ENCODE measurements at regions not wholly inside any gene's neighbourhood (a gene's known extent, or its start where the extent isn't known, plus 50 kb on each side); places are given as distances from the start of the nearest gene placed in this dataset.
"Not testable (repeated sequence)": the region's sequence is repeated elsewhere in the genome, so short reads cannot be mapped to it uniquely, and the experiment has no call there.

DNA sequence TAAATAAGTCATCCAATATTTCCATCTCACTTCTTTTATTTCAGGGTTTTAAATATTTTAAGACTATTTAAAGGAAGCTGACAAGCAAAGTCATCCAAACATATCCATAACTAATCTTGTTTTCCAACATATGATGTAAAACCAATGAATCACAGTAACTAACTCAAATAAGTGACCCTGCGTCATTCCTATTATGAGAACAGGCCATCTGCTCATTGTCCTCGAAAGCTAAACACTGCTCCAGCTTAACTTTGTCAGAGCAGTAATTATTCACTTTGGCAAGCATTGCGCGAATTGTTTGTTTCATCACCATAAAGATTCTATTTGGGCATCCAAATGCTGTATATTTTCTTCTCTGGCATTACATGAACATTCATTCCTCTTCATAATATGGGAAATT is 99.1 kb downstream of the CAPZA3 start:
- no peak for DNase-seq (ENCODE audit: low read depth)
- TF ChIP-seq, protein P1, sequence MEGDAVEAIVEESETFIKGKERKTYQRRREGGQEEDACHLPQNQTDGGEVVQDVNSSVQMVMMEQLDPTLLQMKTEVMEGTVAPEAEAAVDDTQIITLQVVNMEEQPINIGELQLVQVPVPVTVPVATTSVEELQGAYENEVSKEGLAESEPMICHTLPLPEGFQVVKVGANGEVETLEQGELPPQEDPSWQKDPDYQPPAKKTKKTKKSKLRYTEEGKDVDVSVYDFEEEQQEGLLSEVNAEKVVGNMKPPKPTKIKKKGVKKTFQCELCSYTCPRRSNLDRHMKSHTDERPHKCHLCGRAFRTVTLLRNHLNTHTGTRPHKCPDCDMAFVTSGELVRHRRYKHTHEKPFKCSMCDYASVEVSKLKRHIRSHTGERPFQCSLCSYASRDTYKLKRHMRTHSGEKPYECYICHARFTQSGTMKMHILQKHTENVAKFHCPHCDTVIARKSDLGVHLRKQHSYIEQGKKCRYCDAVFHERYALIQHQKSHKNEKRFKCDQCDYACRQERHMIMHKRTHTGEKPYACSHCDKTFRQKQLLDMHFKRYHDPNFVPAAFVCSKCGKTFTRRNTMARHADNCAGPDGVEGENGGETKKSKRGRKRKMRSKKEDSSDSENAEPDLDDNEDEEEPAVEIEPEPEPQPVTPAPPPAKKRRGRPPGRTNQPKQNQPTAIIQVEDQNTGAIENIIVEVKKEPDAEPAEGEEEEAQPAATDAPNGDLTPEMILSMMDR (IDR thresholded peaks at IDR 0.05; ENCODE audit: control insufficient read depth, insufficient read depth, low read depth, low read length, missing control alignments) = no peak
- no peak overlapping the region for H3K4me3 ChIP-seq (ENCODE audit: control insufficient read depth, low read depth, low read length)

DNA sequence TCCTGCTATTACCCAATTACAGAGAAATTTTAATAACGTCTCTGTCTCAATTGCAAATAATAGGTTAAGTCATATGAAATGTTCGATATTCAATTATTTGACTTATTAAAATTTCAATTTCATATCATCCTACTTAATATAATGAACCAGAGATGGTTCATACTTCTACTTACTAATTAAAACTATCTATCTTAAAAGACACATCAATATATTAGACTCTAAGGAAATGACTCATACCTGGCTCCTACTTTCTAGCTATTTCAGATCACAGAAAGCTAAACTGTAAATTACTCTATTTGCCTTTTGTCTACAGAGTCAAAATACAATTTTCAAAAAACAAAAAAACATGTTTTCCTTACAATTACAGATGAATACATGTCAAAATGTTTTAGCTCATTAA is 99.6 kb downstream of the CAPZA3 start:
- H3K4me3 ChIP-seq (ENCODE audit: control insufficient read depth, low read depth, low read length) = no peak overlapping the region
- TF ChIP-seq, protein P1 (IDR thresholded peaks at IDR 0.05; ENCODE audit: control insufficient read depth, insufficient read depth, low read depth, low read length, missing control alignments) = no peak
- no peak for DNase-seq (ENCODE audit: low read depth)

DNA sequence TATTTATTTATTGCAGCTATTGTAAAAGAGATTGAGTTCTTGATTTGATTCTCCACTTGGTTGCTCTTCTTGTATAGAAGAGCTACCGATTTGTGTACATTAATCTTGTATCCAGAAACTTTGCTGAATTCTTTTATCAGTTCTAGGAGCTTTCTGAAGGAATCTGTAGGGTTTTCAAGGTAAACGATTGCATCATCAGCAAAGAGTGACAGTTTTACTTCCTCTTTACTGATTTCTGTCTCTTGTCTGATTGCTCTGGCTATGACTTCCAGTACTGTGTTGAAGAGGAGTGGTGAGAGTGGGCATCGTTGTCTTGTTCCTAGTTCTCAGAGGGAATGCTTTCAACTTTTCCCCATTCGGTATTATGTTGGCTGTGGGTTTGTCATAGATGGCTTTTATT is 103.1 kb downstream of the CAPZA3 start:
- H3K4me3 ChIP-seq (ENCODE audit: control insufficient read depth, low read depth, low read length); DNase-seq (ENCODE audit: low read depth): not testable (repeated sequence)

DNA sequence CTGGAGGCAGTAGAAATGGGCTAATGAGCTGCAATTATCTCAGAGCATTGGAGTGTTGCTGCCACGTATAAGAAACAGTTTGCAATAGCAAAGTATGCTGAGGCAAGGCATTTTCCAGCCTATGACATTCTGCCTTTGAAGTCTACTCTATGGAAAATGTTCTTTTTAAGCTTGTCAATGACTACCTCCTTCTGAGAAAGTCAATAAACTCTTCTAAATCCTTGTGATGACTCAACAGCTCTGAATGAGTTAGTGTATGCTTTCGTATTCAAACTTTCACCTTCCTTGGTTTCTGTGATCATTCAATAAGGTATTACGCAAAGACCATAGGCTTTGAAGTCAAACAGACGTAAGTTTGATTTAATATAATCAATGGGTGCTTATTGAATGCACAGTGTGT is 111.2 kb downstream of the CAPZA3 start:
- no peak overlapping the region for H3K4me3 ChIP-seq (ENCODE audit: control insufficient read depth, low read depth, low read length)
- TF ChIP-seq, protein P1 (IDR thresholded peaks at IDR 0.05; ENCODE audit: control insufficient read depth, insufficient read depth, low read depth, low read length, missing control alignments) = no peak
- DNase-seq (ENCODE audit: low read depth) = no peak

DNA sequence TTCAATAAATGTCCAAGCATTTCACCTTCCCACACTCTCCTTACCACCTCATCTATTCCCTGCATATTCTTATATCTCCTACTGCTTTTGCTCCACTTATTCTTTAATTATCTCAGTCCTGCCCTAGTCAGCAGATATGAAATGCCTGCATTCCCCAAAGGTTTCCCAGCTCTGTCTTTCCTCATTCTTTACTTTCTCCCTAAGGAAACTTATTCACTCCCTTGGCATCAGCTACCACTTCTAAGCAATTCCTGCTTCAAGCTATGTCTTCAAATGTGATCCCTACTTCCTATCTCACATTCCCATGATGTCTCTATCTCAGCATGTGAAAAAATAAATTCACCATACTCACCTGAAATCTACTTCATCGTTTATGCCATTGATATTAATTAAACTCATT is 111.8 kb downstream of the CAPZA3 start:
- no peak overlapping the region for H3K4me3 ChIP-seq (ENCODE audit: control insufficient read depth, low read depth, low read length)
- no peak for DNase-seq (ENCODE audit: low read depth)
- TF ChIP-seq, protein P1 (IDR thresholded peaks at IDR 0.05; ENCODE audit: control insufficient read depth, insufficient read depth, low read depth, low read length, missing control alignments) = no peak

DNA sequence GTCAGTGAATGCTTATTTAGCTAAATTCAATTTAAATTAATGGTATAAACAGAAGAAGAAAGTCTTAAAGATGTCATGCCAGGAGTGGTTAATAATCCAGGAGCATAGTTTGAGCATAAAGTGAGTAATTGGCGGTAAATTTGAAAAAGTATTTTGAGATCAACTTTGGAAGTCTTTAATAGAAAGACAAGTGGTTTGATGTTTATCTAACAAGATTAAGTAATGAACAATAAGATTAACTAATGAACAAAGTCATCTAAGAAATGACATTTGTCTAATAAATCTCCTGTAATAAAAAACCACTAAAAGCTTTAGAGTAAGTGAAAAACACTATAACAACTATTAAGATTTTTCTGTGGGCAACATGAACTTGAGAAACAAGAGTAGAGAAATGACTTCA is 112.8 kb downstream of the CAPZA3 start:
- TF ChIP-seq, protein P1 (IDR thresholded peaks at IDR 0.05; ENCODE audit: control insufficient read depth, insufficient read depth, low read depth, low read length, missing control alignments) = no peak
- no peak overlapping the region for H3K4me3 ChIP-seq (ENCODE audit: control insufficient read depth, low read depth, low read length)
- no peak for DNase-seq (ENCODE audit: low read depth)

DNA sequence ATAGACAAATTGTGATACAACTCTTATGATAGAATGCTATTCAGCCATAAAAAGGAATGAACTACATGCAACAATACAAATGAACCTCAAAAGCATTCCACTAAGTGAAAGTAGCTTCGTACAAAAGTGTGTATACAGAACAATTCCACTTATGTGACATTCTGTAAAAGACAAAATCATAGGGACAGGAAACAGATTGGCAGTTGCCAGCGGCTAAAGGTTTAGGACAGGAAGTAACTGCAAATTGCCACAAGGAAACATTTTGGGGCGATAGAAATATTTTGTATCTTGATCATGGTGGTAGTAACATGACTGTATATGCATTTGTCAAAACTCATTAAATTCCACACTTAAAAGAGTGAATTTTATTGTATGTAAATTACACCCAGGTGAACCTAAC is 113.4 kb downstream of the CAPZA3 start:
- DNase-seq (ENCODE audit: low read depth) = no peak
- TF ChIP-seq, protein P1 (IDR thresholded peaks at IDR 0.05; ENCODE audit: control insufficient read depth, insufficient read depth, low read depth, low read length, missing control alignments) = no peak
- H3K4me3 ChIP-seq (ENCODE audit: control insufficient read depth, low read depth, low read length) = no peak overlapping the region
